Ectodermal cell (in vitro differentiated cells): ENCODE measurements at regions not wholly inside any gene's neighbourhood (a gene's known extent, or its start where the extent isn't known, plus 50 kb on each side); places are given as distances from the start of the nearest gene placed in this dataset.

Source experiments
- H3K27ac ChIP-seq: 2 replicates; pipeline ENCODE4 v1.7.0; 2013; ENCODE audit warnings: mild to moderate bottlenecking, low read depth, low read length; ENCODE audit not compliant: insufficient read depth, poor library complexity, severe bottlenecking
- H3K27me3 ChIP-seq: 2 replicates; pipeline ENCODE4 v1.7.0; 2013; ENCODE audit warnings: mild to moderate bottlenecking, low read length; ENCODE audit not compliant: insufficient read depth, control insufficient read depth, poor library complexity, severe bottlenecking
- H3K36me3 ChIP-seq: one replicate; pipeline ENCODE4 v1.7.0; 2013; ENCODE audit warnings: low read length; ENCODE audit not compliant: control insufficient read depth, insufficient read depth
- H3K4me1 ChIP-seq: one replicate; pipeline ENCODE4 v1.7.0; 2013; ENCODE audit warnings: low read length; ENCODE audit not compliant: control insufficient read depth, insufficient read depth
- H3K4me3 ChIP-seq: 2 replicates; pipeline ENCODE4 v1.7.0; 2013; ENCODE audit warnings: low read depth, low read length, control low read depth; ENCODE audit not compliant: insufficient read depth
- H3K9me3 ChIP-seq: 2 replicates; pipeline ENCODE4 v1.7.0; 2013; ENCODE audit warnings: mild to moderate bottlenecking, low read length, moderate library complexity; ENCODE audit not compliant: control insufficient read depth
- WGBS, 2 experiments: methylation state at CpG; one replicate each; pipeline ENCODE4 v1.1.7; 2013; ENCODE audit warnings: missing lambda C conversion rate in 2 of 2; 5-methylcytosine and 5-hydroxymethylcytosine counted together

- no peaks in the 10 kb centered on the region for H3K36me3 ChIP-seq
These were observed 480.4 kb downstream of the CETN3 start for GRCh38 chr5:89929173-89929572.

GRCh38 chr5:89922161-89922560, 487.4 kb downstream of the CETN3 start:
- no peaks in the 10 kb centered on the region for H3K27me3 ChIP-seq
- H3K4me1 ChIP-seq: no peaks in the 10 kb centered on the region
- H3K36me3 ChIP-seq: no peaks in the 10 kb centered on the region
- H3K4me3 ChIP-seq: no peak overlapping the region
- no peak overlapping the region for H3K27ac ChIP-seq
- no peaks in the 10 kb centered on the region for H3K9me3 ChIP-seq
- 94 to 95% methylated on average over 3 of the region's 3 CpGs for WGBS, 2 experiments

More at GRCh38 chr5:89929173-89929572, 480.4 kb downstream of the CETN3 start:
- no peaks in the 10 kb centered on the region for H3K9me3 ChIP-seq
- no peak overlapping the region for H3K27ac ChIP-seq
- no peaks in the 10 kb centered on the region for H3K27me3 ChIP-seq
- WGBS, 2 experiments: 88 to 89% methylated on average over 1 to 2 of the region's 2 CpGs
- H3K4me1 ChIP-seq: no peaks in the 10 kb centered on the region
- no peak overlapping the region for H3K4me3 ChIP-seq

- Histone ChIP-seq H3K4me1 (no peaks in the 10 kb centered on the region), H3K36me3 (no peaks in the 10 kb centered on the region), H3K27ac (no peak overlapping the region), H3K4me3 (no peak overlapping the region), H3K27me3 (no peaks in the 10 kb centered on the region), H3K9me3 (no peaks in the 10 kb centered on the region)
- WGBS, 2 experiments: no CpG with 5 or more reads among the region's 1 CpG
These were observed 492.4 kb downstream of the CETN3 start for GRCh38 chr5:89917112-89917511.

- Histone ChIP-seq H3K9me3 (no peaks in the 10 kb centered on the region), H3K4me3 (no peak overlapping the region), H3K27me3 (no peaks in the 10 kb centered on the region), H3K36me3 (no peaks in the 10 kb centered on the region), H3K27ac (no peak overlapping the region), H3K4me1 (no peaks in the 10 kb centered on the region)
- 100% methylated on average over 1 of the region's 1 CpG; no CpG with 5 or more reads in 1 of the 2 experiments for WGBS, 2 experiments
These were observed 493.4 kb downstream of the CETN3 start for GRCh38 chr5:89916131-89916530.

- H3K36me3 ChIP-seq: no peaks in the 10 kb centered on the region
- no peaks in the 10 kb centered on the region for H3K27me3 ChIP-seq
- H3K4me1 ChIP-seq: no peaks in the 10 kb centered on the region
- no peak overlapping the region for H3K27ac ChIP-seq
- no peak overlapping the region for H3K4me3 ChIP-seq
- no peaks in the 10 kb centered on the region for H3K9me3 ChIP-seq
These were observed 500.7 kb downstream of the CETN3 start for GRCh38 chr5:89908876-89909275.

- H3K4me1 ChIP-seq: no peaks in the 10 kb centered on the region
- H3K4me3 ChIP-seq: no peak overlapping the region
- no peak overlapping the region for H3K27ac ChIP-seq
- H3K27me3 ChIP-seq: no peaks in the 10 kb centered on the region
- 94 to 100% methylated on average over 1 to 2 of the region's 2 CpGs for WGBS, 2 experiments
- no peaks in the 10 kb centered on the region for H3K9me3 ChIP-seq
- no peaks in the 10 kb centered on the region for H3K36me3 ChIP-seq
These were observed 505.1 kb downstream of the CETN3 start for GRCh38 chr5:89904442-89904841.

GRCh38 chr5:89901983-89902382, 507.6 kb downstream of the CETN3 start:
- H3K9me3 ChIP-seq: no peaks in the 10 kb centered on the region
- 93% methylated on average over 4 of the region's 4 CpGs for WGBS, 2 experiments

GRCh38 chr5:89901346-89901745, 508.2 kb downstream of the CETN3 start:
- Histone ChIP-seq H3K4me3 (no peak overlapping the region), H3K36me3 (no peaks in the 10 kb centered on the region), H3K9me3 (no peaks in the 10 kb centered on the region), H3K27me3 (no peaks in the 10 kb centered on the region), H3K27ac (no peak overlapping the region), H3K4me1 (no peaks in the 10 kb centered on the region)
- 100% methylated on average over 1 of the region's 1 CpG for WGBS, 2 experiments

More at GRCh38 chr5:89901983-89902382, 507.6 kb downstream of the CETN3 start:
- H3K4me1 ChIP-seq: no peaks in the 10 kb centered on the region
- H3K27me3 ChIP-seq: no peaks in the 10 kb centered on the region
- no peaks in the 10 kb centered on the region for H3K36me3 ChIP-seq
- H3K4me3 ChIP-seq: no peak overlapping the region
- no peak overlapping the region for H3K27ac ChIP-seq

GRCh38 chr5:89900346-89900745, 509.2 kb downstream of the CETN3 start:
- no peaks in the 10 kb centered on the region for H3K9me3 ChIP-seq
- H3K27ac ChIP-seq: no peak overlapping the region
- no peaks in the 10 kb centered on the region for H3K36me3 ChIP-seq
- no peaks in the 10 kb centered on the region for H3K27me3 ChIP-seq
- WGBS, 2 experiments: 83 to 88% methylated on average over 1 of the region's 1 CpG
- no peaks in the 10 kb centered on the region for H3K4me1 ChIP-seq
- H3K4me3 ChIP-seq: no peak overlapping the region

GRCh38 chr5:89899559-89899958, 510.0 kb downstream of the CETN3 start:
- Histone ChIP-seq H3K4me3 (no peak overlapping the region), H3K9me3 (no peaks in the 10 kb centered on the region), H3K4me1 (no peaks in the 10 kb centered on the region), H3K27ac (no peak overlapping the region), H3K36me3 (no peaks in the 10 kb centered on the region), H3K27me3 (no peaks in the 10 kb centered on the region)

- WGBS, 2 experiments: 90% methylated on average over 1 of the region's 2 CpGs; no CpG with 5 or more reads in 1 of the 2 experiments
- Histone ChIP-seq H3K4me1 (no peaks in the 10 kb centered on the region), H3K27me3 (no peaks in the 10 kb centered on the region), H3K36me3 (no peaks in the 10 kb centered on the region), H3K9me3 (no peaks in the 10 kb centered on the region), H3K4me3 (no peak overlapping the region), H3K27ac (no peak overlapping the region)
These were observed 516.0 kb downstream of the CETN3 start for GRCh38 chr5:89893546-89893945.
